ENCODE measurements at regions not wholly inside any gene's neighbourhood (a gene's known extent, or its start where the extent isn't known, plus 50 kb on each side); places are given as distances from the start of the nearest gene placed in this dataset.

GRCh38 chr9:126119731-126120130 lies 206.9 kb upstream of the MVB12B start:
- Histone ChIP-seq H4K20me1 (ENCODE audit: control insufficient read depth, extremely low read depth, insufficient read depth, low read length) (no peaks in the 10 kb centered on the region), H3K4me2 (ENCODE audit: extremely low read depth, insufficient read depth, low read length) (no peak overlapping the region), H3K4me1 (ENCODE audit: control insufficient read depth, extremely low read depth, insufficient read depth, low read length) (no peaks in the 10 kb centered on the region), H3K27ac (ENCODE audit: insufficient read depth, low read length) (no peak overlapping the region), H2AFZ (ENCODE audit: low read length) (no peak overlapping the region), H3K27me3 (ENCODE audit: control insufficient read depth, insufficient read depth, low read length) (peaks cover 6% of the 10 kb centered on the region), H3K79me2 (ENCODE audit: control insufficient read depth, insufficient read depth, low read length) (no peaks in the 10 kb centered on the region), H3K36me3 (ENCODE audit: control insufficient read depth, insufficient read depth, low read length) (no peaks in the 10 kb centered on the region), H3K9ac (ENCODE audit: insufficient read depth, low read length) (no peak overlapping the region), H3K4me3 (replicated peaks in 1 of 4; ENCODE audit: control extremely low read depth in 1 of 4, insufficient read depth in 1 of 4, low read depth in 3 of 4, low read length in 4 of 4) (no peak overlapping the region), H3K9me3 (ENCODE audit: control insufficient read depth, insufficient read depth, low read depth, low read length) (no peaks in the 10 kb centered on the region)
- no peak for DNase-seq (ENCODE audit: low read depth in 2 of 2)
- TF ChIP-seq CTCF (conservative IDR thresholded peaks at IDR 0.05 in 1 of 2, IDR thresholded peaks at IDR 0.05 in 1 of 2; ENCODE audit: low read depth in 1 of 2, low read length in 2 of 2) (no peak), EZH2 (IDR thresholded peaks at IDR 0.05; ENCODE audit: low read length, missing control alignments) (no peak)

- Histone ChIP-seq H3K4me1 (ENCODE audit: control insufficient read depth, extremely low read depth, insufficient read depth, low read length) (no peaks in the 10 kb centered on the region), H3K9me3 (ENCODE audit: control insufficient read depth, insufficient read depth, low read depth, low read length) (no peaks in the 10 kb centered on the region), H3K27ac (ENCODE audit: insufficient read depth, low read length) (no peak overlapping the region), H3K79me2 (ENCODE audit: control insufficient read depth, insufficient read depth, low read length) (no peaks in the 10 kb centered on the region), H2AFZ (ENCODE audit: low read length) (no peak overlapping the region), H3K4me3 (replicated peaks in 1 of 4; ENCODE audit: control extremely low read depth in 1 of 4, insufficient read depth in 1 of 4, low read depth in 3 of 4, low read length in 4 of 4) (no peak overlapping the region), H3K36me3 (ENCODE audit: control insufficient read depth, insufficient read depth, low read length) (no peaks in the 10 kb centered on the region), H3K27me3 (ENCODE audit: control insufficient read depth, insufficient read depth, low read length) (peaks cover 3% of the 10 kb centered on the region), H3K4me2 (ENCODE audit: extremely low read depth, insufficient read depth, low read length) (no peak overlapping the region), H4K20me1 (ENCODE audit: control insufficient read depth, extremely low read depth, insufficient read depth, low read length) (no peaks in the 10 kb centered on the region), H3K9ac (ENCODE audit: insufficient read depth, low read length) (no peak overlapping the region)
- DNase-seq (ENCODE audit: low read depth in 2 of 2), result no peak
- TF ChIP-seq CTCF (conservative IDR thresholded peaks at IDR 0.05 in 1 of 2, IDR thresholded peaks at IDR 0.05 in 1 of 2; ENCODE audit: low read depth in 1 of 2, low read length in 2 of 2), result no peak
- no peak for TF ChIP-seq EZH2 (IDR thresholded peaks at IDR 0.05; ENCODE audit: low read length, missing control alignments)
These were observed 203.6 kb upstream of the MVB12B start for GRCh38 chr9:126122901-126123616.

- Histone ChIP-seq H3K9me3 (ENCODE audit: control insufficient read depth, insufficient read depth, low read depth, low read length) (no peaks in the 10 kb centered on the region), H3K27ac (ENCODE audit: insufficient read depth, low read length) (no peak overlapping the region), H3K4me3 (replicated peaks in 1 of 4; ENCODE audit: control extremely low read depth in 1 of 4, insufficient read depth in 1 of 4, low read depth in 3 of 4, low read length in 4 of 4) (no peak overlapping the region), H3K27me3 (ENCODE audit: control insufficient read depth, insufficient read depth, low read length) (peaks cover 5% of the 10 kb centered on the region), H3K9ac (ENCODE audit: insufficient read depth, low read length) (no peak overlapping the region), H3K4me2 (ENCODE audit: extremely low read depth, insufficient read depth, low read length) (no peak overlapping the region), H3K36me3 (ENCODE audit: control insufficient read depth, insufficient read depth, low read length) (no peaks in the 10 kb centered on the region), H2AFZ (ENCODE audit: low read length) (no peak overlapping the region), H4K20me1 (ENCODE audit: control insufficient read depth, extremely low read depth, insufficient read depth, low read length) (no peaks in the 10 kb centered on the region), H3K79me2 (ENCODE audit: control insufficient read depth, insufficient read depth, low read length) (no peaks in the 10 kb centered on the region), H3K4me1 (ENCODE audit: control insufficient read depth, extremely low read depth, insufficient read depth, low read length) (no peaks in the 10 kb centered on the region)
- no peak for DNase-seq (ENCODE audit: low read depth in 2 of 2)
- no peak for TF ChIP-seq CTCF (conservative IDR thresholded peaks at IDR 0.05 in 1 of 2, IDR thresholded peaks at IDR 0.05 in 1 of 2; ENCODE audit: low read depth in 1 of 2, low read length in 2 of 2)
- TF ChIP-seq EZH2 (IDR thresholded peaks at IDR 0.05; ENCODE audit: low read length, missing control alignments), result no peak
These were observed 202.7 kb upstream of the MVB12B start for GRCh38 chr9:126123927-126124326.

All from fibroblast of lung (primary cell).